CD4-positive, alpha-beta memory T cell (primary cell): ENCODE measurements at regions not wholly inside any gene's neighbourhood (a gene's known extent, or its start where the extent isn't known, plus 50 kb on each side); places are given as distances from the start of the nearest gene placed in this dataset.
"Not testable (repeated sequence)": the region's sequence is repeated elsewhere in the genome, so short reads cannot be mapped to it uniquely, and the experiment has no call there.

Source experiments
- CTCF ChIA-PET: fragments of 350-600 bp; sonication (Branson Sonifier 250); formaldehyde crosslinking; loops from one replicate; lab custom pipeline; 2021; ENCODE audit warnings: inconsistent platforms; ENCODE audit not compliant: partially characterized antibody; lab: Charles Lee
- POLR2A ChIA-PET: fragments of 350-600 bp; sonication (Branson Sonifier 250); formaldehyde crosslinking; loops from one replicate; lab custom pipeline; 2021; ENCODE audit not compliant: partially characterized antibody; lab: Charles Lee
- DNase-seq, 5 donors: peaks; one replicate each; pipeline versions ENCODE4 v3.0.0 to v3.0.0-alpha.2; 2020 to 2022; ENCODE audit warnings: mixed read lengths in 1 of 5
- H3K27ac ChIP-seq: one replicate; pipeline ENCODE4 v1.7.0; 2013; ENCODE audit warnings: low read depth, low read length
- H3K27me3 ChIP-seq: 2 replicates; pipeline ENCODE4 v1.7.0; 2013; ENCODE audit warnings: mild to moderate bottlenecking, low read length, moderate library complexity; ENCODE audit not compliant: insufficient read depth
- H3K36me3 ChIP-seq: 2 replicates; pipeline ENCODE4 v1.7.0; 2013; ENCODE audit warnings: mild to moderate bottlenecking, low read length, moderate library complexity; ENCODE audit not compliant: insufficient read depth
- H3K4me1 ChIP-seq: 2 replicates; pipeline ENCODE4 v1.7.0; 2013; ENCODE audit warnings: mild to moderate bottlenecking, low read length, moderate library complexity; ENCODE audit not compliant: insufficient read depth
- H3K4me3 ChIP-seq, 2 donors: one replicate each; pipeline ENCODE4 v1.7.0; 2013; ENCODE audit warnings: low read length in 2 of 2, mild to moderate bottlenecking in 1 of 2
- H3K9me3 ChIP-seq, 2 donors: one replicate each; pipeline ENCODE4 v1.7.0; 2013; ENCODE audit warnings: low read length in 2 of 2, control low read depth in 1 of 2; ENCODE audit not compliant: control insufficient read depth in 1 of 2
- H3K27ac Mint-ChIP-seq, 7 donors: one replicate each; pipeline ENCODE4 v1.8.0; 2020 to 2021; ENCODE audit warnings: mixed read lengths in 7 of 7, mild to moderate bottlenecking in 6 of 7, inconsistent platforms in 3 of 7, moderate library complexity in 3 of 7
- H3K27me3 Mint-ChIP-seq, 2 donors: one replicate each; pipeline ENCODE4 v1.8.0; 2020 to 2021; ENCODE audit warnings: mixed read lengths in 2 of 2
- H3K36me3 Mint-ChIP-seq, 2 donors: one replicate each; pipeline ENCODE4 v1.8.0; 2020 to 2021; ENCODE audit warnings: mixed read lengths in 2 of 2, inconsistent platforms in 1 of 2, mild to moderate bottlenecking in 1 of 2
- H3K4me1 Mint-ChIP-seq, 4 donors: one replicate each; pipeline ENCODE4 v1.8.0; 2020 to 2021; ENCODE audit warnings: mixed read lengths in 4 of 4, mild to moderate bottlenecking in 1 of 4
- H3K4me3 Mint-ChIP-seq, 8 donors: one replicate each; pipeline ENCODE4 v1.8.0; 2020 to 2021; ENCODE audit warnings: mixed read lengths in 8 of 8, mild to moderate bottlenecking in 7 of 8, moderate library complexity in 6 of 8, inconsistent platforms in 3 of 8
- H3K9me3 Mint-ChIP-seq, 8 donors: one replicate each; pipeline ENCODE4 v1.8.0; 2020 to 2021; ENCODE audit warnings: mixed read lengths in 8 of 8, mild to moderate bottlenecking in 5 of 8, inconsistent platforms in 3 of 8, moderate library complexity in 1 of 8
- intact Hi-C: fragments of 100-400 bp; cut with micrococcal nuclease; formaldehyde crosslinking; loops from one replicate; pipeline ENCODE4 v1.15.1; 2023

DNA sequence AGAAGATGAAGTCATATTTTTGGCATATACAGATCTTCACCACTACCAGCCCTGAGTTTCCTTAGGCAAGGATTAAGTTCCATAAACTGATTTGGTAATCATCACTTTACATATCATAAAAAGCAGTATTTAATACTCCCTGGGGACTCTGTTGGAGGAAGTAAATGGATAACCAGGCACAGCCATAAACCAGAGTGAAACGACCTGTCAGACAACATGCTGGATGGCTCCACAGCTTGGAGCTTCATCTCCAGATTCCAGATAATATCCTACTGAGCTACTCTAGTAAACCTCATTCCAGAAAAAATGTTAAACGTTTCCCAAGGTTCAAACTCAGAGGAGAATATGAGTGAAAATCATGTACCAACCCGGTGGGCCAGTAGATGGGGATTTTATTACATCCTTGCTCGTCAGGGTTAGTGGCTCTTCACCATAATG, 109.2 kb downstream of the BASP1 start:
- H3K27ac ChIP-seq = no peak overlapping the region
- peaks cover 0 to 8% (median 5%) of the 10 kb centered on the region in 8 donors for H3K9me3 Mint-ChIP-seq
- POLR2A ChIA-PET = no interaction called here
- H3K4me1 Mint-ChIP-seq = no peaks in the 10 kb centered on the region
- no peaks in the 10 kb centered on the region for H3K27me3 ChIP-seq
- no peaks in the 10 kb centered on the region for H3K36me3 ChIP-seq
- no peak overlapping the region for H3K4me3 Mint-ChIP-seq
- H3K4me1 ChIP-seq = no peaks in the 10 kb centered on the region
- no peak overlapping the region for H3K4me3 ChIP-seq
- CTCF ChIA-PET = no interaction called here
- DNase-seq = no peak
- no peaks in the 10 kb centered on the region for H3K36me3 Mint-ChIP-seq
- intact Hi-C loops = no loop called here
- no peaks in the 10 kb centered on the region for H3K9me3 ChIP-seq
- H3K27ac Mint-ChIP-seq = no peak overlapping the region
- no peaks in the 10 kb centered on the region for H3K27me3 Mint-ChIP-seq

GRCh38 chr5:17327048-17327625, 109.7 kb downstream of the BASP1 start:
- Histone ChIP-seq H3K27ac (no peak overlapping the region), H3K4me1 (no peaks in the 10 kb centered on the region), H3K9me3 (no peaks in the 10 kb centered on the region), H3K27me3 (no peaks in the 10 kb centered on the region), H3K4me3 (no peak overlapping the region), H3K36me3 (no peaks in the 10 kb centered on the region)
- Mint-ChIP-seq H3K36me3 (no peaks in the 10 kb centered on the region), H3K9me3 (peaks cover 0 to 9% (median 5%) of the 10 kb centered on the region in 8 donors), H3K4me3 (no peak overlapping the region), H3K27me3 (no peaks in the 10 kb centered on the region), H3K4me1 (no peaks in the 10 kb centered on the region), H3K27ac (no peak overlapping the region)
- POLR2A ChIA-PET = no interaction called here
- no peak for DNase-seq
- CTCF ChIA-PET = no interaction called here
- intact Hi-C loops = no loop called here

DNA sequence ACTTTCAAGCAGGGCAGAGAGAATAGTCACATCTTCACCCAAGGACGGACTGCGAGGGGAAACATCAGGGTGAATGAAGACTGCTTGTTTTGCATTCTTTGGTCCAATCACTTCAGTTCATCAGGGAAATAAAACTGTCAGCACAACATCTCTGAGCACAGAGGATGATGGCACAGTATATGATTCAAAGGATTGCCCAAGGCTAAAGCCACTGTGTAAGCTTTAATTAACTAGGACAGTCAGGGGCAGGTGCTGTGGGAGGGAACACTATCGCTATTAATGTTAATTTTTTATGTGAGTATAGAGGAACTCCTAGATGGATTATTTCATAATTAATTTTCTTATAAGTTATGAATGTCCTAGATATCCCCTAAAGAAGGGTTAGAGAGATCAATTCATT, 112.1 kb downstream of the BASP1 start:
- Mint-ChIP-seq H3K27me3 (no peaks in the 10 kb centered on the region), H3K36me3 (no peaks in the 10 kb centered on the region), H3K4me1 (no peaks in the 10 kb centered on the region), H3K9me3 (peaks cover 0 to 19% (median 6%) of the 10 kb centered on the region in 8 donors), H3K27ac (no peak overlapping the region), H3K4me3 (no peak overlapping the region)
- H3K9me3 ChIP-seq = no peaks in the 10 kb centered on the region
- H3K36me3 ChIP-seq = no peaks in the 10 kb centered on the region
- DNase-seq = no peak
- ChIA-PET CTCF (no interaction called here), POLR2A (no interaction called here)
- intact Hi-C loops = no loop called here
- no peak overlapping the region for H3K4me3 ChIP-seq
- H3K27me3 ChIP-seq = no peaks in the 10 kb centered on the region
- no peak overlapping the region for H3K27ac ChIP-seq
- no peaks in the 10 kb centered on the region for H3K4me1 ChIP-seq

DNA sequence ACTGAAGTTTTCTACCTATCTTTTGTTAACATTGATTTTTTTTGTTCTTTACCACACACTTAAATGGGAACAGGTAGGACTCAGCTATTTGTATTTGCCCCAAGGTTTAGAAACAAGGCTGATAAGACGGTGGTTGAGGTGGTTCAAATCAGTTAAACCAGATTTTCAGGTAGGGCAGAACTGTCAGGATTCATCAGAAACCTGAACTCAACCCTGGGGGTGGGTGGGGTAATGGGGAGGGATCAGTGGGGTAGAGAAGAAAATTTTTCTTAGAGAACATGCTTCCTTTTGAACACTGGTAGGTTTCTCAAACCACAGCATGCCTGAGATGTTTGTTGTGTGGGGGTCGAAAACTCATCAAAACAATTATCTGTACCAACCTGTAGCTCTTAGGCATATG, 113.0 kb downstream of the BASP1 start:
- Histone ChIP-seq H3K4me1 (no peaks in the 10 kb centered on the region), H3K36me3 (no peaks in the 10 kb centered on the region), H3K9me3 (no peaks in the 10 kb centered on the region), H3K27me3 (no peaks in the 10 kb centered on the region), H3K27ac (no peak overlapping the region), H3K4me3 (no peak overlapping the region)
- intact Hi-C loops = no loop called here
- Mint-ChIP-seq H3K27me3 (no peaks in the 10 kb centered on the region), H3K27ac (no peak overlapping the region), H3K4me3 (no peak overlapping the region), H3K9me3 (peaks cover 0 to 19% (median 6%) of the 10 kb centered on the region in 8 donors), H3K4me1 (no peaks in the 10 kb centered on the region), H3K36me3 (no peaks in the 10 kb centered on the region)
- CTCF ChIA-PET = no interaction called here
- DNase-seq = no peak
- POLR2A ChIA-PET = no interaction called here

DNA sequence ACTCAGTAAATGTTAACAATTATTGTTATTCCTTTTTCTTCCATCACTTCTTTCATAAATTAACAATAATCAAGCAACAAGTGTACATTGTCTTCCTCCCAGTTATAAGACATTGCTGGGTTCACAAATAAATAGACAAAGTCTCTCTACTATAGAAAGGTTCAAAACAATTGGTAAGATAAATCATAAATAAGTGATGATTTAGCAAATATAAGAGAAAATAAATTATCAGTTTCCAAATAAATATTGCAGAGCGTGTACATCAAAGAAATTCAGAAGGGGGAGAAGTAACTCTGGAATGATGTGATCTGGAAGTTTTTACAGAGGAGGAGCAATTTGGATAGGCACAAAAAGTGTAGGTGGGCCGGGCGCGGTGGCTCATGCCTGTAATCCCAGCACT, 114.2 kb downstream of the BASP1 start:
- intact Hi-C loops = no loop called here
- H3K4me3 ChIP-seq = no peak overlapping the region
- ChIA-PET CTCF (no interaction called here), POLR2A (no interaction called here)
- DNase-seq = no peak
- Mint-ChIP-seq H3K4me1 (no peaks in the 10 kb centered on the region), H3K27me3 (no peaks in the 10 kb centered on the region), H3K27ac (no peak overlapping the region), H3K9me3 (peaks cover 0 to 19% (median 8%) of the 10 kb centered on the region in 8 donors), H3K4me3 (no peak overlapping the region), H3K36me3 (no peaks in the 10 kb centered on the region)
- H3K27ac ChIP-seq = no peak overlapping the region
- no peaks in the 10 kb centered on the region for H3K36me3 ChIP-seq
- no peaks in the 10 kb centered on the region for H3K9me3 ChIP-seq
- no peaks in the 10 kb centered on the region for H3K4me1 ChIP-seq
- H3K27me3 ChIP-seq = no peaks in the 10 kb centered on the region

- no peak overlapping the region for H3K4me3 ChIP-seq
- no peaks in the 10 kb centered on the region for H3K4me1 Mint-ChIP-seq
- H3K4me3 Mint-ChIP-seq = no peak overlapping the region
- peaks cover 0 to 16% (median 10%) of the 10 kb centered on the region in 8 donors for H3K9me3 Mint-ChIP-seq
- H3K36me3 Mint-ChIP-seq = no peaks in the 10 kb centered on the region
- ChIA-PET POLR2A (no interaction called here), CTCF (no interaction called here)
- no peaks in the 10 kb centered on the region for H3K9me3 ChIP-seq
- H3K27ac Mint-ChIP-seq = no peak overlapping the region
- H3K36me3 ChIP-seq = no peaks in the 10 kb centered on the region
- intact Hi-C loops = no loop called here
- H3K4me1 ChIP-seq = no peaks in the 10 kb centered on the region
- no peaks in the 10 kb centered on the region for H3K27me3 Mint-ChIP-seq
- H3K27ac ChIP-seq = no peak overlapping the region
- DNase-seq = no peak
- no peaks in the 10 kb centered on the region for H3K27me3 ChIP-seq
These were observed 116.3 kb downstream of the BASP1 start for GRCh38 chr5:17333755-17334154.

- Mint-ChIP-seq H3K4me1 (no peaks in the 10 kb centered on the region), H3K27ac (no peak overlapping the region), H3K4me3 (no peak overlapping the region), H3K9me3 (peaks cover 0 to 16% (median 9%) of the 10 kb centered on the region in 8 donors), H3K27me3 (no peaks in the 10 kb centered on the region), H3K36me3 (no peaks in the 10 kb centered on the region)
- ChIA-PET POLR2A (no interaction called here), CTCF (no interaction called here)
- no peaks in the 10 kb centered on the region for H3K4me1 ChIP-seq
- H3K27me3 ChIP-seq = no peaks in the 10 kb centered on the region
- H3K9me3 ChIP-seq = no peaks in the 10 kb centered on the region
- H3K27ac ChIP-seq = no peak overlapping the region
- intact Hi-C loops = no loop called here
- no peak for DNase-seq
- no peak overlapping the region for H3K4me3 ChIP-seq
- H3K36me3 ChIP-seq = no peaks in the 10 kb centered on the region
These were observed 118.6 kb downstream of the BASP1 start for GRCh38 chr5:17336054-17336453.

GRCh38 chr5:17336723-17337122, 119.3 kb downstream of the BASP1 start:
- H3K27ac Mint-ChIP-seq, intact Hi-C loops: not testable (repeated sequence)

More at GRCh38 chr5:17336723-17337122, 119.3 kb downstream of the BASP1 start:
- H3K27me3 Mint-ChIP-seq, H3K27ac ChIP-seq, H3K4me3 ChIP-seq, H3K27me3 ChIP-seq, CTCF ChIA-PET, H3K36me3 ChIP-seq, H3K36me3 Mint-ChIP-seq, POLR2A ChIA-PET, H3K4me3 Mint-ChIP-seq, H3K4me1 ChIP-seq, DNase-seq, H3K9me3 ChIP-seq, H3K4me1 Mint-ChIP-seq: not testable (repeated sequence)
- peaks cover 0 to 13% (median 6%) of the 10 kb centered on the region in 8 donors for H3K9me3 Mint-ChIP-seq
